ENCODE measurements at regions not wholly inside any gene's neighbourhood (a gene's known extent, or its start where the extent isn't known, plus 50 kb on each side); places are given as distances from the start of the nearest gene placed in this dataset.

GRCh38 chr10:36555036-36555435 is 570.4 kb upstream of the ANKRD30A start:
- TF ChIP-seq, protein P1, sequence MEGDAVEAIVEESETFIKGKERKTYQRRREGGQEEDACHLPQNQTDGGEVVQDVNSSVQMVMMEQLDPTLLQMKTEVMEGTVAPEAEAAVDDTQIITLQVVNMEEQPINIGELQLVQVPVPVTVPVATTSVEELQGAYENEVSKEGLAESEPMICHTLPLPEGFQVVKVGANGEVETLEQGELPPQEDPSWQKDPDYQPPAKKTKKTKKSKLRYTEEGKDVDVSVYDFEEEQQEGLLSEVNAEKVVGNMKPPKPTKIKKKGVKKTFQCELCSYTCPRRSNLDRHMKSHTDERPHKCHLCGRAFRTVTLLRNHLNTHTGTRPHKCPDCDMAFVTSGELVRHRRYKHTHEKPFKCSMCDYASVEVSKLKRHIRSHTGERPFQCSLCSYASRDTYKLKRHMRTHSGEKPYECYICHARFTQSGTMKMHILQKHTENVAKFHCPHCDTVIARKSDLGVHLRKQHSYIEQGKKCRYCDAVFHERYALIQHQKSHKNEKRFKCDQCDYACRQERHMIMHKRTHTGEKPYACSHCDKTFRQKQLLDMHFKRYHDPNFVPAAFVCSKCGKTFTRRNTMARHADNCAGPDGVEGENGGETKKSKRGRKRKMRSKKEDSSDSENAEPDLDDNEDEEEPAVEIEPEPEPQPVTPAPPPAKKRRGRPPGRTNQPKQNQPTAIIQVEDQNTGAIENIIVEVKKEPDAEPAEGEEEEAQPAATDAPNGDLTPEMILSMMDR (conservative IDR thresholded peaks at IDR 0.05 in 1 of 2, IDR thresholded peaks at IDR 0.05 in 1 of 2; ENCODE audit: low read depth in 1 of 2, low read length in 2 of 2), result no peak
- no peak for TF ChIP-seq EZH2 (IDR thresholded peaks at IDR 0.05; ENCODE audit: low read length, missing control alignments)

All from fibroblast of lung (primary cell).